GM21360 (cell line): ENCODE measurements at regions not wholly inside any gene's neighbourhood (a gene's known extent, or its start where the extent isn't known, plus 50 kb on each side); places are given as distances from the start of the nearest gene placed in this dataset.

Experiments used
- ATAC-seq: cut with Tn5 transposase; IDR thresholded peaks from one replicate; pipeline ENCODE4 v1.9.1; 2021; ENCODE audit warnings: mild to moderate bottlenecking, moderate library complexity; ENCODE audit not compliant: unreplicated experiment

GRCh38 chr1:79082233-79082632, 75.7 kb upstream of the ADGRL4 start:
- ATAC-seq, result no peak

GRCh38 chr1:79079770-79080169, 73.2 kb upstream of the ADGRL4 start:
- ATAC-seq, result no peak

- no peak for ATAC-seq
These were observed 68.4 kb upstream of the ADGRL4 start for GRCh38 chr1:79074975-79075374.

- no peak for ATAC-seq
These were observed 63.3 kb upstream of the ADGRL4 start for GRCh38 chr1:79069828-79070227.

- ATAC-seq, result no peak
These were observed 52.8 kb upstream of the ADGRL4 start for GRCh38 chr1:79059341-79059740.
